HEK293 (cell line): ENCODE measurements at regions not wholly inside any gene's neighbourhood (a gene's known extent, or its start where the extent isn't known, plus 50 kb on each side); places are given as distances from the start of the nearest gene placed in this dataset.
"Not testable (repeated sequence)": the region's sequence is repeated elsewhere in the genome, so short reads cannot be mapped to it uniquely, and the experiment has no call there.

ENCODE experiments used
- CTCF ChIA-PET: fragments of 350-600 bp; formaldehyde crosslinking; extraction: SDS; loops from one replicate; lab custom pipeline; 2021; ENCODE audit warnings: antibody characterized with exemption; lab: Yijun Ruan, JAX
- POLR2A ChIA-PET: fragments of 300-600 bp; formaldehyde crosslinking; extraction: SDS; loops from one replicate; lab custom pipeline; 2020; ENCODE audit warnings: antibody characterized with exemption, inconsistent platforms; lab: Yijun Ruan, JAX
- H3K27ac ChIP-seq: fragments of 200-500 bp; sonication (Bioruptor generic); 2 replicates; pipeline ENCODE4 v1.5.1; 2014; ENCODE audit warnings: low read depth, low read length, control low read depth, inconsistent platforms; ENCODE audit errors: extremely low read depth
- H3K36me3 ChIP-seq, 2 experiments: fragments of 200-500 bp in 1 of 2; sonication (Bioruptor generic) in 1 of 2; 1 replicate in 1 of 2; 2 replicates in 1 of 2; pipeline ENCODE4 v1.5.1; 2014 to 2017; ENCODE audit warnings: inconsistent platforms in 2 of 2, low read length in 2 of 2; ENCODE audit not compliant: control insufficient read depth in 2 of 2, insufficient read depth in 1 of 2
- H3K4me1 ChIP-seq: fragments of 200-500 bp; sonication (Bioruptor generic); 2 replicates; pipeline ENCODE4 v1.5.1; 2014; ENCODE audit warnings: mild to moderate bottlenecking, low read length, inconsistent platforms; ENCODE audit not compliant: control insufficient read depth, insufficient read depth
- H3K4me3 ChIP-seq: 2 replicates; pipeline ENCODE4 v1.5.1; 2011; ENCODE audit warnings: low read depth, mild to moderate bottlenecking, control low read depth, low read length, moderate library complexity
- H3K9me3 ChIP-seq: fragments of 200-500 bp; sonication (Bioruptor generic); 2 replicates; pipeline ENCODE4 v1.5.1; 2014; ENCODE audit warnings: low read depth, low read length, inconsistent platforms; ENCODE audit not compliant: control insufficient read depth, insufficient read depth
- PRDM10 ChIP-seq: fragments of 450-650 bp; formaldehyde crosslinking; IDR thresholded peaks from 2 replicates; pipeline ENCODE4 v1.5.1; 2016; ENCODE audit warnings: missing biosample characterization, missing genetic modification characterization
- PRDM2 ChIP-seq: fragments of 450-650 bp; formaldehyde crosslinking; IDR thresholded peaks from 2 replicates; pipeline ENCODE4 v1.5.1; 2016; ENCODE audit warnings: missing biosample characterization, missing genetic modification characterization, borderline replicate concordance
- ZBTB11 ChIP-seq: fragments of 450-650 bp; formaldehyde crosslinking; conservative IDR thresholded peaks from 2 replicates; pipeline ENCODE4 v1.5.1; 2016; ENCODE audit warnings: low read depth, missing biosample characterization, missing genetic modification characterization
- ZBTB48 ChIP-seq: fragments of 450-650 bp; formaldehyde crosslinking; IDR thresholded peaks from 2 replicates; pipeline ENCODE4 v1.5.1; 2016; ENCODE audit warnings: missing biosample characterization, missing genetic modification characterization
- ZFP37 ChIP-seq: fragments of 450-650 bp; formaldehyde crosslinking; IDR thresholded peaks from 2 replicates; pipeline ENCODE4 v1.5.1; 2016; ENCODE audit warnings: missing biosample characterization, missing genetic modification characterization
- ZNF2 ChIP-seq: fragments of 450-650 bp; formaldehyde crosslinking; IDR thresholded peaks from 2 replicates; pipeline ENCODE4 v1.5.1; 2016; ENCODE audit warnings: missing biosample characterization, missing genetic modification characterization
- ZNF600 ChIP-seq: fragments of 450-650 bp; formaldehyde crosslinking; IDR thresholded peaks from 2 replicates; pipeline ENCODE4 v1.5.1; 2016; ENCODE audit warnings: missing biosample characterization, missing genetic modification characterization
- ZNF707 ChIP-seq: fragments of 450-650 bp; formaldehyde crosslinking; IDR thresholded peaks from 2 replicates; pipeline ENCODE4 v1.5.1; 2016; ENCODE audit warnings: missing biosample characterization, missing genetic modification characterization
- ZNF843 ChIP-seq: fragments of 450-650 bp; formaldehyde crosslinking; IDR thresholded peaks from 2 replicates; pipeline ENCODE4 v1.5.1; 2016; ENCODE audit warnings: missing biosample characterization, missing genetic modification characterization
- ZSCAN5A ChIP-seq: fragments of 450-650 bp; formaldehyde crosslinking; IDR thresholded peaks from 2 replicates; pipeline ENCODE4 v1.5.1; 2016; ENCODE audit warnings: missing biosample characterization, missing genetic modification characterization

DNA sequence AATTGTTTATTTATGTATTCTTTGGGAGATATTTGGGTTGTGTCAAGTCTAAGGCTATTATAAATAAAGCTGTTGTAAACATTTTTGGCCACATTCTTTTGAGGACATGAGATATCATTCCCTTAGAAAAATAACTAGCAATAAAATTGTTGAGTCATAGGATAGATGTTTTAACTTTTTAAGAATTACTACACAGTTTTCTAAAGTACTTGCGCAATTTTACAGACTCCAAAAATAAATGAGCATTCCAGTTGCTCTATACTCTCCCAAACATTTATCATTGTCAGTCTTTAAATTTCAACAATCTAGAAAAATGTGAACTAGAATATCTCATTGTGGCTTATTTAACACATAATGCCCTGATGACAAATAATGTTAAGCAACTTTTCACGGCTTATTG, 189.1 kb upstream of the ADGRL3 start (continued):
- TF ChIP-seq ZBTB11 (tag by site-specific recombination) (no peak), ZNF707 (no peak), ZBTB48 (tag by site-specific recombination) (no peak), PRDM10 (tag by site-specific recombination) (no peak), ZNF843 (tag by site-specific recombination) (no peak), ZSCAN5A (no peak), ZFP37 (no peak), ZNF2 (no peak), ZNF600 (no peak)
- TF ChIP-seq, all 188 proteins: peak for 0

- H3K36me3 ChIP-seq, H3K4me3 ChIP-seq, H3K9me3 ChIP-seq, H3K4me1 ChIP-seq, POLR2A ChIA-PET, H3K27ac ChIP-seq, CTCF ChIA-PET: not testable (repeated sequence)
Observed at GRCh38 chr4:61011936-61012335, 188.2 kb upstream of the ADGRL3 start.

DNA sequence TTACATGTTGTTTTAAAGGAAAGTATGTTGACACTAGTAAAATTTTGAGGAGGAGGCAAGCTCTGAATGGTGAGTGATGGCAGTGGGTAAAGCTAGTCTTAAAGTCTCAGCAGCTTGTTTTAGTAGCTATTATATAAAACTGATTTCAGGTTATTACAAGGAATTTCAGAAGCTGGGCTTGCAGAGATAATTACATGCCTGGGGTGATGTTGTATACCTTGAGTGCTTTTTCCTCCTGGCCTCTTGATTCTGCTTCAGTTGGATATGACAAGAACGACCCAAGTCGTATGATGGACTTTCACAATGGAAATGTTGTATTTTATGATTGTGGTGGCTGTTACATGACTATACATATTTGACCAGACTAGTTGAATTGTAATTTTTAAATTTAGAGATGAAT, 175.5 kb upstream of the ADGRL3 start:
- H3K4me1 ChIP-seq: no peaks in the 10 kb centered on the region
- POLR2A ChIA-PET: no interaction called here
- TF ChIP-seq PRDM2 (tag by site-specific recombination): no peak
- CTCF ChIA-PET: no interaction called here
- H3K36me3 ChIP-seq: no peaks in the 10 kb centered on the region
- H3K9me3 ChIP-seq: no peaks in the 10 kb centered on the region
- no peak overlapping the region for H3K27ac ChIP-seq
- no peak overlapping the region for H3K4me3 ChIP-seq
